Parathyroid adenoma (tissue), 2 donors: ENCODE measurements at regions not wholly inside any gene's neighbourhood (a gene's known extent, or its start where the extent isn't known, plus 50 kb on each side); places are given as distances from the start of the nearest gene placed in this dataset.

Source experiments
- H2AFZ ChIP-seq: fragments of 300-600 bp; sonication (generic); one replicate; pipeline ENCODE4 v1.7.0; 2017; ENCODE audit warnings: antibody characterized with exemption, mild to moderate bottlenecking
- H3K27ac ChIP-seq: fragments of 300-600 bp; sonication (generic); one replicate; pipeline ENCODE4 v1.7.0; 2017
- H3K27me3 ChIP-seq: fragments of 300-600 bp; sonication (generic); one replicate; pipeline ENCODE4 v1.7.0; 2017; ENCODE audit warnings: low read length; ENCODE audit not compliant: control insufficient read depth, insufficient read depth
- H3K36me3 ChIP-seq: fragments of 300-600 bp; sonication (generic); one replicate; pipeline ENCODE4 v1.7.0; 2017; ENCODE audit warnings: low read length; ENCODE audit not compliant: control insufficient read depth, insufficient read depth
- H3K4me1 ChIP-seq: fragments of 300-600 bp; sonication (generic); one replicate; pipeline ENCODE4 v1.7.0; 2017; ENCODE audit warnings: control low read depth
- H3K4me2 ChIP-seq: fragments of 300-600 bp; sonication (generic); one replicate; pipeline ENCODE4 v1.7.0; 2017; ENCODE audit warnings: low read length
- H3K4me3 ChIP-seq: fragments of 300-600 bp; sonication (generic); one replicate; pipeline ENCODE4 v1.7.0; 2017; ENCODE audit warnings: low read depth, low read length
- H3K79me2 ChIP-seq: fragments of 300-600 bp; sonication (generic); one replicate; pipeline ENCODE4 v1.7.0; 2017; ENCODE audit warnings: control low read depth
- H3K9ac ChIP-seq: fragments of 300-600 bp; sonication (generic); one replicate; pipeline ENCODE4 v1.7.0; 2017; ENCODE audit warnings: mild to moderate bottlenecking
- H3K9me3 ChIP-seq: fragments of 300-600 bp; sonication (generic); one replicate; pipeline ENCODE4 v1.7.0; 2017; ENCODE audit warnings: low read length; ENCODE audit not compliant: control insufficient read depth
- CTCF ChIP-seq: fragments of 300-600 bp; sonication (generic); IDR thresholded peaks from one replicate; pipeline ENCODE4 v1.7.0; 2017; ENCODE audit warnings: antibody characterized with exemption, mild to moderate bottlenecking
- donor health status: primary hyperparathyroidism.

- no peaks in the 10 kb centered on the region for H3K4me1 ChIP-seq
- no peak overlapping the region for H3K4me3 ChIP-seq
- no peak overlapping the region for H3K4me2 ChIP-seq
- no peaks in the 10 kb centered on the region for H3K27me3 ChIP-seq
- no peak for TF ChIP-seq CTCF
- H3K79me2 ChIP-seq = no peaks in the 10 kb centered on the region
- no peaks in the 10 kb centered on the region for H3K36me3 ChIP-seq
- no peaks in the 10 kb centered on the region for H3K9me3 ChIP-seq
- no peak overlapping the region for H3K9ac ChIP-seq
- H3K27ac ChIP-seq = no peak overlapping the region
- H2AFZ ChIP-seq = no peak overlapping the region
These were observed 139.1 kb downstream of the C1D start for GRCh38 chr2:67923696-67924095.

- Histone ChIP-seq H3K4me2 (no peak overlapping the region), H3K9ac (no peak overlapping the region), H3K36me3 (no peaks in the 10 kb centered on the region), H2AFZ (no peak overlapping the region), H3K4me1 (no peaks in the 10 kb centered on the region), H3K27me3 (no peaks in the 10 kb centered on the region), H3K27ac (no peak overlapping the region), H3K9me3 (no peaks in the 10 kb centered on the region), H3K4me3 (no peak overlapping the region), H3K79me2 (no peaks in the 10 kb centered on the region)
- no peak for TF ChIP-seq CTCF
These were observed 135.3 kb downstream of the C1D start for GRCh38 chr2:67927501-67927900.

- Histone ChIP-seq H3K27ac (no peak overlapping the region), H3K4me3 (no peak overlapping the region), H3K4me1 (no peaks in the 10 kb centered on the region), H3K9ac (no peak overlapping the region), H3K27me3 (no peaks in the 10 kb centered on the region), H2AFZ (no peak overlapping the region), H3K36me3 (no peaks in the 10 kb centered on the region), H3K4me2 (no peak overlapping the region), H3K9me3 (no peaks in the 10 kb centered on the region), H3K79me2 (no peaks in the 10 kb centered on the region)
- no peak for TF ChIP-seq CTCF
These were observed 132.6 kb downstream of the C1D start for GRCh38 chr2:67930156-67930555.

GRCh38 chr2:67936969-67937368 is 125.8 kb downstream of the C1D start:
- no peak overlapping the region for H3K4me3 ChIP-seq
- TF ChIP-seq CTCF = no peak

DNA sequence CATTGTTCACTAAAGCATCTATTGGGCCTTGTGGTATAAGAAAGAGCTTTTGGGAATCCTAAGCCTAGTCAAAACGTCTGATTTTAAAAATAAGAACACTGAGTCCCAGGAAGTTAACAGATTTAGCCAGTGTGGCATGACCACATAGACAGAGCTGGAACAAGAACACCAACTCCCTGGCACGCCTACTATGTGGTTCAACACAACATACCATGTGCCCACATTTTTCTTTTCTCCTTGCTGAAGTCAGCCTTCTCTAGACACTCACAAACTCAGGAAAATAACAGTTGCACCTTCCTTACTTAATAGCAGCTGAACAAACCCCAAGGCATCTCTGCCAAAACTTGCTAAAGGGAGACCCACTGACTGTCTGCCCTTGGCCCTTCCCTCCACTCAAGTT is 124.8 kb downstream of the C1D start:
- H3K27ac ChIP-seq = no peak overlapping the region
- no peak overlapping the region for H3K4me3 ChIP-seq
- no peak overlapping the region for H2AFZ ChIP-seq
- H3K79me2 ChIP-seq = no peaks in the 10 kb centered on the region
- no peak for TF ChIP-seq CTCF
- H3K4me2 ChIP-seq = no peak overlapping the region
- no peaks in the 10 kb centered on the region for H3K9me3 ChIP-seq
- H3K4me1 ChIP-seq = no peaks in the 10 kb centered on the region
- no peaks in the 10 kb centered on the region for H3K27me3 ChIP-seq
- no peak overlapping the region for H3K9ac ChIP-seq
- no peaks in the 10 kb centered on the region for H3K36me3 ChIP-seq

More at GRCh38 chr2:67936969-67937368, 125.8 kb downstream of the C1D start:
- H3K4me2 ChIP-seq = no peak overlapping the region
- no peaks in the 10 kb centered on the region for H3K36me3 ChIP-seq
- H2AFZ ChIP-seq = no peak overlapping the region
- no peak overlapping the region for H3K27ac ChIP-seq
- no peaks in the 10 kb centered on the region for H3K27me3 ChIP-seq
- no peaks in the 10 kb centered on the region for H3K4me1 ChIP-seq
- no peak overlapping the region for H3K9ac ChIP-seq
- no peaks in the 10 kb centered on the region for H3K9me3 ChIP-seq
- no peaks in the 10 kb centered on the region for H3K79me2 ChIP-seq
